IMR-90 (cell line): ENCODE measurements at regions not wholly inside any gene's neighbourhood (a gene's known extent, or its start where the extent isn't known, plus 50 kb on each side); places are given as distances from the start of the nearest gene placed in this dataset.

Source experiments
- ATAC-seq: fragments of 200-7000 bp; cut with Tn5 transposase; 2 replicates; pipeline ENCODE4 v1.9.1; 2020; ENCODE audit warnings: low read depth, mild to moderate bottlenecking, moderate library complexity
- BruUV-seq: library from RNA; stranded (reverse); fragments of 400-500 nt; replicated peaks from 2 replicates; lab custom pipeline; 2021; lab: Mats Ljungman, UMichigan
- CTCF ChIA-PET: fragments of 300-600 bp; formaldehyde crosslinking; extraction: SDS; loops from one replicate; lab custom pipeline; 2021; ENCODE audit warnings: antibody characterized with exemption; lab: Yijun Ruan, JAX
- POLR2A ChIA-PET: fragments of 300-600 bp; sonication (Branson Sonifier 250); formaldehyde crosslinking; loops from one replicate; lab custom pipeline; 2022; ENCODE audit warnings: antibody characterized with exemption; ENCODE audit not compliant: unreplicated experiment; lab: Charles Lee
- DNase-seq: peaks from one replicate; pipeline ENCODE4 v3.0.0; 2013
- H2AFZ ChIP-seq: replicated peaks from 2 replicates; pipeline ENCODE3; 2013; ENCODE audit warnings: low read length, mild to moderate bottlenecking; ENCODE audit not compliant: poor library complexity
- H2AK5ac ChIP-seq: 2 replicates; pipeline ENCODE4 v1.6.1; 2013; ENCODE audit warnings: low read depth, low read length, inconsistent platforms
- H2AK9ac ChIP-seq: replicated peaks from 2 replicates; pipeline ENCODE3; 2013; ENCODE audit warnings: mild to moderate bottlenecking, low read depth, low read length, moderate library complexity; ENCODE audit not compliant: poor library complexity
- H2BK120ac ChIP-seq: 2 replicates; pipeline ENCODE4 v1.6.1; 2013; ENCODE audit warnings: low read depth, low read length, inconsistent platforms
- H2BK15ac ChIP-seq: 3 replicates; pipeline ENCODE4 v1.6.1; 2013; ENCODE audit warnings: low read depth, low read length, inconsistent platforms
- H2BK20ac ChIP-seq: 2 replicates; pipeline ENCODE4 v1.6.1; 2013; ENCODE audit warnings: low read depth, mild to moderate bottlenecking, inconsistent platforms, low read length, moderate library complexity
- H2BK5ac ChIP-seq: 2 replicates; pipeline ENCODE4 v1.6.1; 2013; ENCODE audit warnings: mild to moderate bottlenecking, low read depth, low read length, inconsistent platforms; ENCODE audit not compliant: poor library complexity, severe bottlenecking
- H3K14ac ChIP-seq: replicated peaks from 2 replicates; pipeline ENCODE4 v1.6.1; 2013; ENCODE audit warnings: low read depth, low read length, inconsistent platforms
- H3K18ac ChIP-seq: 2 replicates; pipeline ENCODE4 v1.6.1; 2013; ENCODE audit warnings: low read depth, low read length, control low read depth
- H3K23ac ChIP-seq: 2 replicates; pipeline ENCODE4 v1.6.1; 2013; ENCODE audit warnings: low read depth, low read length, inconsistent platforms
- H3K27ac ChIP-seq: 2 replicates; pipeline ENCODE4 v1.5.1; 2013; ENCODE audit warnings: mild to moderate bottlenecking, control low read depth, low read length; ENCODE audit not compliant: insufficient read depth
- H3K27me3 ChIP-seq: 2 replicates; pipeline ENCODE4 v1.6.1; 2013; ENCODE audit warnings: low read length; ENCODE audit not compliant: control insufficient read depth, insufficient read depth
- H3K36me3 ChIP-seq: 2 replicates; pipeline ENCODE4 v1.6.1; 2013; ENCODE audit warnings: low read length, mixed read lengths; ENCODE audit not compliant: control insufficient read depth, insufficient read depth
- H3K4ac ChIP-seq: 2 replicates; pipeline ENCODE4 v1.6.1; 2013; ENCODE audit warnings: low read depth, low read length, inconsistent platforms
- H3K4me1 ChIP-seq: 2 replicates; pipeline ENCODE4 v1.6.1; 2013; ENCODE audit warnings: low read length, mixed read lengths; ENCODE audit not compliant: control insufficient read depth, insufficient read depth
- H3K4me2 ChIP-seq: 2 replicates; pipeline ENCODE4 v1.6.1; 2013; ENCODE audit warnings: low read depth, mild to moderate bottlenecking, control low read depth, low read length, moderate library complexity
- H3K4me3 ChIP-seq: 2 replicates; pipeline ENCODE4 v1.5.1; 2013; ENCODE audit warnings: low read depth, mild to moderate bottlenecking, control low read depth, low read length, moderate library complexity; ENCODE audit not compliant: insufficient read depth
- H3K56ac ChIP-seq: 2 replicates; pipeline ENCODE4 v1.6.1; 2013; ENCODE audit warnings: low read length, inconsistent platforms; ENCODE audit not compliant: insufficient read depth; ENCODE audit errors: extremely low read depth
- H3K79me1 ChIP-seq, 2 experiments: 2 replicates each; pipeline ENCODE4 v1.6.1; 2013; ENCODE audit warnings: low read length in 2 of 2, inconsistent platforms in 1 of 2, low read depth in 1 of 2
- H3K9ac ChIP-seq: 2 replicates; pipeline ENCODE4 v1.6.1; 2013; ENCODE audit warnings: low read depth, low read length, control low read depth
- H3K9me1 ChIP-seq: 2 replicates; pipeline ENCODE4 v1.6.1; 2013; ENCODE audit warnings: low read length, inconsistent platforms; ENCODE audit not compliant: insufficient read depth
- H3K9me3 ChIP-seq: 2 replicates; pipeline ENCODE4 v1.6.1; 2013; ENCODE audit warnings: low read length; ENCODE audit not compliant: control insufficient read depth, insufficient read depth
- H4K20me1 ChIP-seq: 2 replicates; pipeline ENCODE4 v1.6.1; 2013; ENCODE audit warnings: low read length, inconsistent platforms; ENCODE audit not compliant: insufficient read depth
- H4K5ac ChIP-seq: 2 replicates; pipeline ENCODE4 v1.6.1; 2013; ENCODE audit warnings: mild to moderate bottlenecking, low read depth, low read length, control low read depth
- H4K8ac ChIP-seq, 2 experiments: 2 replicates each; pipeline ENCODE4 v1.6.1; 2013; ENCODE audit warnings: low read depth in 2 of 2, low read length in 2 of 2, control low read depth in 1 of 2, inconsistent platforms in 1 of 2
- H4K91ac ChIP-seq: 2 replicates; pipeline ENCODE4 v1.6.1; 2013; ENCODE audit warnings: low read depth, low read length, inconsistent platforms; ENCODE audit not compliant: insufficient read depth
- CHD1 ChIP-seq: IDR thresholded peaks from 2 replicates; pipeline ENCODE4 v1.6.1; 2012; ENCODE audit warnings: low read depth, low read length, improper control_type of control experiment
- MAFK ChIP-seq: IDR thresholded peaks from 2 replicates; pipeline ENCODE4 v1.6.1; 2012; ENCODE audit warnings: low read depth, low read length, improper control_type of control experiment
- MXI1 ChIP-seq: IDR thresholded peaks from 2 replicates; pipeline ENCODE4 v1.6.1; 2012; ENCODE audit warnings: low read depth, mild to moderate bottlenecking, low read length, moderate library complexity, borderline replicate concordance
- NFE2L2 ChIP-seq: fragments of 150-350 bp; IDR thresholded peaks from 2 replicates; pipeline ENCODE4 v1.6.1; 2016; ENCODE audit warnings: low read depth, mild to moderate bottlenecking, low read length
- WGBS, 2 experiments: methylation state at CpG; one replicate each; pipeline versions ENCODE4 v1.1.5 to v1.1.7; 2013; ENCODE audit warnings: missing lambda C conversion rate in 2 of 2; ENCODE audit not compliant: insufficient read length in 1 of 2; ENCODE audit errors: extremely low coverage in 2 of 2; 5-methylcytosine and 5-hydroxymethylcytosine counted together
- dilution Hi-C: fragments of 300-500 bp; cut with HindIII; formaldehyde crosslinking; loops from one replicate; pipeline ENCODE4 v1.14.3; 2018; ENCODE audit warnings: low sequenced_read_pairs; ENCODE audit not compliant: unreplicated experiment
- in situ Hi-C: fragments of 300-500 bp; cut with MboI; formaldehyde crosslinking; loops from 3 replicates; pipeline ENCODE4 v1.14.3; 2019; ENCODE audit warnings: low sequenced_read_pairs, inconsistent platforms, mixed read lengths
- intact Hi-C: fragments of 100-400 bp; cut with micrococcal nuclease; formaldehyde crosslinking; loops from 2 replicates; pipeline ENCODE4 v1.10.0; 2022

GRCh38 chr13:30024125-30024865 is 173.9 kb upstream of the UBL3 start:
- no peak overlapping the region for H3K18ac ChIP-seq
- peak overlapping the region; percentile 44; the same call in 1 of the 2 replicates for H2AK5ac ChIP-seq
- H2BK20ac ChIP-seq, result no peak overlapping the region
- H3K9me1 ChIP-seq, result peaks cover 4% of the 10 kb centered on the region; the same call in 1 of the 2 replicates
- no peak overlapping the region for H2AFZ ChIP-seq
- in situ Hi-C loops (no loop called here), dilution Hi-C loops (no loop called here), intact Hi-C loops (no loop called here)
- TF ChIP-seq CHD1 (no peak), MAFK (no peak), MXI1 (no peak), NFE2L2 (no peak)
- no peaks in the 10 kb centered on the region for H3K79me1 ChIP-seq
- H4K91ac ChIP-seq, result no peak overlapping the region
- 95 to 100% methylated on average over 1 to 4 of the region's 8 CpGs for WGBS, 2 experiments
- H3K14ac ChIP-seq, result no peak overlapping the region
- H4K8ac ChIP-seq, result no peak overlapping the region
- H2BK5ac ChIP-seq, result no peak overlapping the region
- DNase-seq (no peak), ATAC-seq (no peak)
- H4K5ac ChIP-seq, result no peak overlapping the region
- H3K4me1 ChIP-seq, result peaks cover 17% of the 10 kb centered on the region
- no peak overlapping the region for H2AK9ac ChIP-seq
- H4K20me1 ChIP-seq, result no peaks in the 10 kb centered on the region
- CTCF ChIA-PET, result interaction anchor here (1.1 kb wide), 1 partner anchor 19 kb away, joined by 3 read pairs; no protein-coding TSS in a partner anchor
- no peak overlapping the region for H3K56ac ChIP-seq
- no peaks in the 10 kb centered on the region for H3K9me3 ChIP-seq
- no peak overlapping the region for H2BK15ac ChIP-seq
- H3K4ac ChIP-seq, result no peak overlapping the region
- no peaks in the 10 kb centered on the region for H3K27me3 ChIP-seq
- H3K9ac ChIP-seq, result no peak overlapping the region
- H3K4me2 ChIP-seq, result no peak overlapping the region
- H3K23ac ChIP-seq, result no peak overlapping the region
- H2BK120ac ChIP-seq, result no peak overlapping the region
- BruUV-seq, result no TSS peak
- H3K36me3 ChIP-seq, result no peaks in the 10 kb centered on the region
- H3K27ac ChIP-seq, result no peak overlapping the region
- no peak overlapping the region for H3K4me3 ChIP-seq
- POLR2A ChIA-PET, result no interaction called here
